ENCODE measurements at regions not wholly inside any gene's neighbourhood (a gene's known extent, or its start where the extent isn't known, plus 50 kb on each side); places are given as distances from the start of the nearest gene placed in this dataset.

DNA sequence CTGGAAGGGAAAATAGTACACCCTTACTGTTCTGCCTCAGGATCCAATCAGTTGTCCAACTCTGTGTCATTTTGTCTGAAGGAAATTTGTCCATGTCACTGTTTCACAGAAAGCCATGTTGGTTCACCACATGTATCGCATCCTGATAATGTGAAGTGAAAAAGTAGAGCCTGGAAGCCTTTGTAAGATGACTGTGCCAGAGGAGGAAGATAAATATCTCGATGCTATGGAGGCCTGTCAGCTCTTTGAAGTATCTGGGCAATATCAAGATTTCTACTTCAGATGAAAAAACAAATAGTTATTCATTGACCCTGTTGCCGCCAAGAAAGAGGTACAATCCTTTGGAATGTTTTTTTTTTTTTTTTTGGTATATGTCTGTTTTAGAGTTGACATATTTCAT lies 270.5 kb downstream of the PHF14 start:
- Histone ChIP-seq H3K4me1 (ENCODE audit: control insufficient read depth in 5 of 5, insufficient read depth in 5 of 5, low read length in 5 of 5) (no peaks in the 10 kb centered on the region), H3K9me3 (ENCODE audit: control insufficient read depth in 5 of 5, low read length in 5 of 5) (no peaks in the 10 kb centered on the region), H3K27me3 (ENCODE audit: control insufficient read depth in 5 of 5, insufficient read depth in 4 of 5, low read length in 5 of 5) (no peaks in the 10 kb centered on the region), H3K27ac (ENCODE audit: low read depth, low read length) (no peak overlapping the region), H3K9ac (ENCODE audit: low read length in 5 of 5) (no peak overlapping the region), H3K36me3 (ENCODE audit: control insufficient read depth in 5 of 5, insufficient read depth in 5 of 5, low read length in 5 of 5) (peaks cover 0 to 7% (median 0%) of the 10 kb centered on the region in 5 donors), H3K4me3 (ENCODE audit: low read depth in 1 of 5, low read length in 5 of 5) (no peak overlapping the region)

GRCh38 chr7:11247545-11247944 lies 273.9 kb downstream of the PHF14 start:
- Histone ChIP-seq H3K9ac (ENCODE audit: low read length in 5 of 5) (no peak overlapping the region), H3K27ac (ENCODE audit: low read depth, low read length) (no peak overlapping the region), H3K9me3 (ENCODE audit: control insufficient read depth in 5 of 5, low read length in 5 of 5) (no peaks in the 10 kb centered on the region), H3K36me3 (ENCODE audit: control insufficient read depth in 5 of 5, insufficient read depth in 5 of 5, low read length in 5 of 5) (peaks cover 0 to 14% (median 0%) of the 10 kb centered on the region in 5 donors), H3K27me3 (ENCODE audit: control insufficient read depth in 5 of 5, insufficient read depth in 4 of 5, low read length in 5 of 5) (no peaks in the 10 kb centered on the region), H3K4me1 (ENCODE audit: control insufficient read depth in 5 of 5, insufficient read depth in 5 of 5, low read length in 5 of 5) (peaks cover 0 to 7% (median 0%) of the 10 kb centered on the region in 5 donors), H3K4me3 (ENCODE audit: low read depth in 1 of 5, low read length in 5 of 5) (no peak overlapping the region)

- Histone ChIP-seq H3K4me1 (ENCODE audit: control insufficient read depth in 5 of 5, insufficient read depth in 5 of 5, low read length in 5 of 5) (peaks cover 0 to 10% (median 0%) of the 10 kb centered on the region in 5 donors), H3K9ac (ENCODE audit: low read length in 5 of 5) (no peak overlapping the region), H3K27ac (ENCODE audit: low read depth, low read length) (no peak overlapping the region), H3K36me3 (ENCODE audit: control insufficient read depth in 5 of 5, insufficient read depth in 5 of 5, low read length in 5 of 5) (peaks cover 0 to 15% (median 0%) of the 10 kb centered on the region in 5 donors), H3K27me3 (ENCODE audit: control insufficient read depth in 5 of 5, insufficient read depth in 4 of 5, low read length in 5 of 5) (no peaks in the 10 kb centered on the region), H3K9me3 (ENCODE audit: control insufficient read depth in 5 of 5, low read length in 5 of 5) (no peaks in the 10 kb centered on the region), H3K4me3 (ENCODE audit: low read depth in 1 of 5, low read length in 5 of 5) (no peak overlapping the region)
Observed at GRCh38 chr7:11251436-11251835, 277.8 kb downstream of the PHF14 start.

- Histone ChIP-seq H3K9ac (ENCODE audit: low read length in 5 of 5) (no peak overlapping the region), H3K4me3 (ENCODE audit: low read depth in 1 of 5, low read length in 5 of 5) (no peak overlapping the region), H3K27me3 (ENCODE audit: control insufficient read depth in 5 of 5, insufficient read depth in 4 of 5, low read length in 5 of 5) (no peaks in the 10 kb centered on the region), H3K36me3 (ENCODE audit: control insufficient read depth in 5 of 5, insufficient read depth in 5 of 5, low read length in 5 of 5) (peaks cover 0 to 15% (median 0%) of the 10 kb centered on the region in 5 donors), H3K4me1 (ENCODE audit: control insufficient read depth in 5 of 5, insufficient read depth in 5 of 5, low read length in 5 of 5) (peaks cover 0 to 10% (median 0%) of the 10 kb centered on the region in 5 donors), H3K9me3 (ENCODE audit: control insufficient read depth in 5 of 5, low read length in 5 of 5) (no peaks in the 10 kb centered on the region), H3K27ac (ENCODE audit: low read depth, low read length) (no peak overlapping the region)
Observed at GRCh38 chr7:11252011-11252607, 278.4 kb downstream of the PHF14 start.

DNA sequence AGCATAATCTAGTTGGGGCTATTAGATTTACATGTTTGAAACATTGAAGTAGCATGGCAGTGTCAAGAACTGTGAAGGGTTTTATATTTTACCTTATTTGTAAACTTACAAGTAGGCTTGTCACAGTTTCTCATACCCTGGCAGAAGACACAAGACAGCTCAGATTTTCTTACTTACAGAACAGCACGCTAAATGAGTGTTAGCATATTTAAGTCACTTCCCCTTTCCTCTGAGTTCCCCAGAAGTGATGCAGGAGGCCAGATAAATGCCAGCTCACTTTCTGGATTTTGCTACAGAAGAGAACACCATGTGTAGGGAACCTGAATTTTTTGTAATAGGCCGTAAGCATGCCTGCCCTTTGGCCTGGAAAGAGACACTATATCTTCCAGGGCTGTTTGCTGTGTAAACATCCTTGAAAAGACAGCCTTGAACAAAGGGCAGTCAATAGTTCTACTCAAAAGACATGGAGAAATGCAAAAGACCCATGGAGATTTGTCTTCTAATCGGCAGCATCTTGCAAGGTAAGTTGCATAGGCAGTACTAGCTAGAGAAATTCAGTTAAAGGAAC lies 279.1 kb downstream of the PHF14 start:
- Histone ChIP-seq H3K27me3 (ENCODE audit: control insufficient read depth in 5 of 5, insufficient read depth in 4 of 5, low read length in 5 of 5) (no peaks in the 10 kb centered on the region), H3K9me3 (ENCODE audit: control insufficient read depth in 5 of 5, low read length in 5 of 5) (no peaks in the 10 kb centered on the region), H3K27ac (ENCODE audit: low read depth, low read length) (no peak overlapping the region), H3K9ac (ENCODE audit: low read length in 5 of 5) (no peak overlapping the region), H3K4me3 (ENCODE audit: low read depth in 1 of 5, low read length in 5 of 5) (no peak overlapping the region), H3K36me3 (ENCODE audit: control insufficient read depth in 5 of 5, insufficient read depth in 5 of 5, low read length in 5 of 5) (peaks cover 0 to 15% (median 0%) of the 10 kb centered on the region in 5 donors), H3K4me1 (ENCODE audit: control insufficient read depth in 5 of 5, insufficient read depth in 5 of 5, low read length in 5 of 5) (peaks cover 0 to 10% (median 0%) of the 10 kb centered on the region in 5 donors)

DNA sequence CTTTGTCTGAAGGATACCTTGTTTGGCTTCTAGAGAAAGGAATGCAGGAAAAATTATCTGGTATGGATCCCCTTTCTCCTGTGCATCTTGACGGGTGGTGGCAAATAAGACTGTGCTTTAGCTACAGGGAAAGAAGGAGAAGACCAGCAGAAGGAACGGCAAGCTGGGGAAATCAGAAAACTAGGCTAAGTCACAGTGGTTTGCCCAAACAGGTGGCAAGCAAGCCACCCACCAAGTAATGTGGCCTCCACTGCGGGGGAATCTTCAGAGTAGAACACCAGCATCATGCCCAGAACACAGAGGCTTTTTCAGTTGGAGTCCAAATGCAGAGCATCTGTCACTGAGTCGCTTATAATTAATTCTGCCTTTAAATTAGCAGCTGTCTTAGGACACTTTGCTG lies 282.8 kb downstream of the PHF14 start:
- H3K4me3 ChIP-seq (ENCODE audit: low read depth in 1 of 5, low read length in 5 of 5) = no peak overlapping the region
- H3K9ac ChIP-seq (ENCODE audit: low read length in 5 of 5) = no peak overlapping the region
- no peaks in the 10 kb centered on the region for H3K27me3 ChIP-seq (ENCODE audit: control insufficient read depth in 5 of 5, insufficient read depth in 4 of 5, low read length in 5 of 5)
- H3K36me3 ChIP-seq (ENCODE audit: control insufficient read depth in 5 of 5, insufficient read depth in 5 of 5, low read length in 5 of 5) = peaks cover 0 to 9% (median 0%) of the 10 kb centered on the region in 5 donors
- peaks cover 0 to 4% (median 0%) of the 10 kb centered on the region in 5 donors for H3K4me1 ChIP-seq (ENCODE audit: control insufficient read depth in 5 of 5, insufficient read depth in 5 of 5, low read length in 5 of 5)
- H3K27ac ChIP-seq (ENCODE audit: low read depth, low read length) = no peak overlapping the region
- H3K9me3 ChIP-seq (ENCODE audit: control insufficient read depth in 5 of 5, low read length in 5 of 5) = no peaks in the 10 kb centered on the region

GRCh38 chr7:11261470-11261869 lies 287.8 kb downstream of the PHF14 start:
- H3K4me3 ChIP-seq (ENCODE audit: low read depth in 1 of 5, low read length in 5 of 5) = no peak overlapping the region
- H3K27me3 ChIP-seq (ENCODE audit: control insufficient read depth in 5 of 5, insufficient read depth in 4 of 5, low read length in 5 of 5) = no peaks in the 10 kb centered on the region
- no peaks in the 10 kb centered on the region for H3K4me1 ChIP-seq (ENCODE audit: control insufficient read depth in 5 of 5, insufficient read depth in 5 of 5, low read length in 5 of 5)
- H3K9ac ChIP-seq (ENCODE audit: low read length in 5 of 5) = no peak overlapping the region
- no peaks in the 10 kb centered on the region for H3K36me3 ChIP-seq (ENCODE audit: control insufficient read depth in 5 of 5, insufficient read depth in 5 of 5, low read length in 5 of 5)
- H3K9me3 ChIP-seq (ENCODE audit: control insufficient read depth in 5 of 5, low read length in 5 of 5) = no peaks in the 10 kb centered on the region
- no peak overlapping the region for H3K27ac ChIP-seq (ENCODE audit: low read depth, low read length)

DNA sequence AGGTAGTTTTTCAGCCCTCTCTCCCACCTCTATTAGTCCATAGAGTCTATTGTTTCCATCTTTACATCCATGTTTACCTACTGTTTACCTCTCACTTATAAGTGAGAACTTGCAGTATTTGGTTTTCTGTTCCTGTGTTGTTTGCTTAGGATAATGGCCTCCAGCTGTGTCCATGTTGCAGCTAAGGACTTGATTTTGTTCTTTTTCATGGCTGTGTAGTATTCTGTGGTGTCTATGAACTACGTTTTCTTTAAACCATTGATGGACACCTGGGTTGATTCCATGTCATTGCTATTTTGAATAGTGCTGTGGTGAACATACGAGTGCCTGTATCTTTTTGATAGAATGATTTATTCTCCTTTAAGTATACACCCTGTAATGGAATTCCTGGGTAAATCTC lies 292.4 kb downstream of the PHF14 start:
- no peaks in the 10 kb centered on the region for H3K4me1 ChIP-seq (ENCODE audit: control insufficient read depth in 5 of 5, insufficient read depth in 5 of 5, low read length in 5 of 5)
- no peak overlapping the region for H3K27ac ChIP-seq (ENCODE audit: low read depth, low read length)
- H3K36me3 ChIP-seq (ENCODE audit: control insufficient read depth in 5 of 5, insufficient read depth in 5 of 5, low read length in 5 of 5) = peaks cover 0 to 6% (median 0%) of the 10 kb centered on the region in 5 donors
- no peak overlapping the region for H3K9ac ChIP-seq (ENCODE audit: low read length in 5 of 5)
- no peaks in the 10 kb centered on the region for H3K27me3 ChIP-seq (ENCODE audit: control insufficient read depth in 5 of 5, insufficient read depth in 4 of 5, low read length in 5 of 5)
- no peak overlapping the region for H3K4me3 ChIP-seq (ENCODE audit: low read depth in 1 of 5, low read length in 5 of 5)
- no peaks in the 10 kb centered on the region for H3K9me3 ChIP-seq (ENCODE audit: control insufficient read depth in 5 of 5, low read length in 5 of 5)

DNA sequence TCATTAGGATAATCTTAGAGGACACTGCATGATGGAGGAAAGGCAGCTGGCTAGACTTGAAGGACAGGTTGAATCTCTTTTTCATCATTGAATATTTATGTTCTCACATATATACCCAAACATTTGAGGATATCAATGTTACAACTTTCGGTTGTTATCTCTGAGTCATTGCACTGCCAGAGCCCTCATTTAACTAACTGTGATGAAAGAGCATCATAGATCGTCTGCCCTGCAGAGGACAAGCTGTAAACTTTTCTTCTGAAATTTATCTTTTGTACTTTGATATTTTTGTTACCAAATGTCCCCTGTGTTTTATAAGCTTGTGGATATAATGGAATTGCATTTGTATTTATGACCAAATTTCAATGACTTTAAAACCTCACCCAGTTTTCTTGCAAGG lies 298.7 kb downstream of the PHF14 start:
- Histone ChIP-seq H3K4me1 (ENCODE audit: control insufficient read depth in 5 of 5, insufficient read depth in 5 of 5, low read length in 5 of 5) (no peaks in the 10 kb centered on the region), H3K27ac (ENCODE audit: low read depth, low read length) (no peak overlapping the region), H3K36me3 (ENCODE audit: control insufficient read depth in 5 of 5, insufficient read depth in 5 of 5, low read length in 5 of 5) (peaks cover 0 to 15% (median 0%) of the 10 kb centered on the region in 5 donors), H3K9ac (ENCODE audit: low read length in 5 of 5) (no peak overlapping the region), H3K4me3 (ENCODE audit: low read depth in 1 of 5, low read length in 5 of 5) (no peak overlapping the region), H3K27me3 (ENCODE audit: control insufficient read depth in 5 of 5, insufficient read depth in 4 of 5, low read length in 5 of 5) (no peaks in the 10 kb centered on the region), H3K9me3 (ENCODE audit: control insufficient read depth in 5 of 5, low read length in 5 of 5) (no peaks in the 10 kb centered on the region)

DNA sequence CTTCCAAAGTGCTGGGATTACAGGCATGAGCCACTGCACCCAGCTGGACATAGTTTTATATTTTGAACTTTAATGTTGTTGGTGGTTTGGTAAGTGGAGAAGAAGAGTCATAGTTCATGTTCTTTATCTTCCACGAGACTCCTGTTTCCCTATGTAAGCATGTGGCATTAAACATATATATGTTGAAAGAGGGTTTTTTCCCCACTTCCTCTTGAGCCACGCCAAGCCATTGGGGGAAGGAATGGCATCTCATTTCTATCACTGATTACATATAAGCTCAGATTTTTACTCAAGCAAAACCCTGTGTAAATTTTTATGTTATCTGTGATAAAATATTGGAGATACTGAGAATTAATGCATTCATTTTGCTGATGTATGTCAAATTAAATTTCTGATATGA lies 300.4 kb downstream of the PHF14 start:
- no peaks in the 10 kb centered on the region for H3K9me3 ChIP-seq (ENCODE audit: control insufficient read depth in 5 of 5, low read length in 5 of 5)
- peaks cover 0 to 15% (median 0%) of the 10 kb centered on the region in 5 donors for H3K36me3 ChIP-seq (ENCODE audit: control insufficient read depth in 5 of 5, insufficient read depth in 5 of 5, low read length in 5 of 5)
- no peaks in the 10 kb centered on the region for H3K4me1 ChIP-seq (ENCODE audit: control insufficient read depth in 5 of 5, insufficient read depth in 5 of 5, low read length in 5 of 5)
- no peak overlapping the region for H3K9ac ChIP-seq (ENCODE audit: low read length in 5 of 5)
- H3K4me3 ChIP-seq (ENCODE audit: low read depth in 1 of 5, low read length in 5 of 5) = no peak overlapping the region
- H3K27ac ChIP-seq (ENCODE audit: low read depth, low read length) = no peak overlapping the region
- no peaks in the 10 kb centered on the region for H3K27me3 ChIP-seq (ENCODE audit: control insufficient read depth in 5 of 5, insufficient read depth in 4 of 5, low read length in 5 of 5)

Measured in subcutaneous abdominal adipose tissue (tissue), 5 donors.